GM23248 (cell line): ENCODE measurements at regions not wholly inside any gene's neighbourhood (a gene's known extent, or its start where the extent isn't known, plus 50 kb on each side); places are given as distances from the start of the nearest gene placed in this dataset.
"Not testable (repeated sequence)": the region's sequence is repeated elsewhere in the genome, so short reads cannot be mapped to it uniquely, and the experiment has no call there.

Source experiments
- DNase-seq: peaks from one replicate; pipeline ENCODE4 v3.0.0-alpha.2; 2015
- H2AFZ ChIP-seq: fragments of 200-600 bp; sonication (generic); 2 replicates; pipeline ENCODE4 v1.6.1; 2016; ENCODE audit warnings: antibody characterized with exemption
- H3F3A ChIP-seq: fragments of 200-600 bp; sonication (generic); 2 replicates; pipeline ENCODE4 v1.6.1; 2016; ENCODE audit warnings: mild to moderate bottlenecking, antibody characterized with exemption, mixed run types; ENCODE audit not compliant: insufficient read depth
- H3K27ac ChIP-seq: fragments of 200-600 bp; sonication (generic); 2 replicates; pipeline ENCODE4 v1.5.1; 2016; ENCODE audit warnings: mild to moderate bottlenecking
- H3K27me3 ChIP-seq: fragments of 200-600 bp; sonication (generic); replicated peaks from 2 replicates; pipeline ENCODE4 v1.6.1; 2016; ENCODE audit warnings: mild to moderate bottlenecking; ENCODE audit not compliant: insufficient read depth
- H3K36me3 ChIP-seq: fragments of 200-600 bp; sonication (generic); 2 replicates; pipeline ENCODE4 v1.6.1; 2016; ENCODE audit warnings: low read depth, mild to moderate bottlenecking
- H3K4me1 ChIP-seq: fragments of 200-600 bp; sonication (generic); 2 replicates; pipeline ENCODE4 v1.6.1; 2016; ENCODE audit warnings: mild to moderate bottlenecking; ENCODE audit not compliant: insufficient read depth
- H3K4me2 ChIP-seq: fragments of 200-600 bp; sonication (generic); one replicate; pipeline ENCODE4 v1.6.1; 2016; ENCODE audit warnings: mild to moderate bottlenecking; ENCODE audit not compliant: unreplicated experiment
- H3K4me3 ChIP-seq: fragments of 200-600 bp; sonication (generic); 2 replicates; pipeline ENCODE4 v1.5.1; 2016; ENCODE audit warnings: mild to moderate bottlenecking
- H3K79me2 ChIP-seq: fragments of 200-600 bp; sonication (generic); 2 replicates; pipeline ENCODE4 v1.6.1; 2016; ENCODE audit warnings: mild to moderate bottlenecking; ENCODE audit not compliant: insufficient read depth
- H3K9ac ChIP-seq: fragments of 200-600 bp; sonication (generic); 2 replicates; pipeline ENCODE4 v1.6.1; 2016; ENCODE audit warnings: mild to moderate bottlenecking
- H3K9me2 ChIP-seq: fragments of 200-600 bp; sonication (generic); 2 replicates; pipeline ENCODE4 v1.6.1; 2016; ENCODE audit warnings: mixed run types, mild to moderate bottlenecking, moderate library complexity; ENCODE audit not compliant: insufficient read depth
- H3K9me3 ChIP-seq: fragments of 200-600 bp; sonication (generic); one replicate; pipeline ENCODE4 v1.6.1; 2017; ENCODE audit warnings: low read depth
- H4K20me1 ChIP-seq: fragments of 200-600 bp; sonication (generic); 2 replicates; pipeline ENCODE4 v1.6.0; 2016; ENCODE audit not compliant: insufficient read depth
- EZH2 ChIP-seq: fragments of 200-600 bp; sonication (generic); IDR thresholded peaks from 2 replicates; pipeline ENCODE4 v1.6.1; 2018; ENCODE audit warnings: antibody characterized with exemption, mild to moderate bottlenecking; ENCODE audit not compliant: insufficient read depth, poor library complexity, severe bottlenecking
- EZH2phosphoT487 ChIP-seq: fragments of 200-600 bp; sonication (generic); IDR thresholded peaks from 2 replicates; pipeline ENCODE4 v1.6.1; 2018; ENCODE audit warnings: antibody characterized with exemption, moderate library complexity, mild to moderate bottlenecking, low read depth; ENCODE audit not compliant: insufficient read depth
- WGBS, 2 experiments: methylation state at CpG; one replicate each; pipeline ENCODE4 v1.1.6; 2015 to 2017; ENCODE audit warnings: low lambda C conversion rate in 2 of 2, low coverage in 1 of 2; ENCODE audit errors: missing lambda C conversion rate in 2 of 2; 5-methylcytosine and 5-hydroxymethylcytosine counted together
- in situ Hi-C: fragments of 300-500 bp; cut with MboI; formaldehyde crosslinking; loops from 2 replicates; pipeline ENCODE4 v1.15.0; 2020

- in situ Hi-C loops = no loop called here
- Histone ChIP-seq H3K27ac (no peak overlapping the region), H3K4me2 (no peak overlapping the region), H4K20me1 (no peaks in the 10 kb centered on the region), H3K9ac (no peak overlapping the region), H2AFZ (no peak overlapping the region), H3K36me3 (no peaks in the 10 kb centered on the region), H3K4me3 (no peak overlapping the region), H3K9me3 (no peaks in the 10 kb centered on the region), H3F3A (peaks cover 12% of the 10 kb centered on the region), H3K9me2 (no peaks in the 10 kb centered on the region), H3K4me1 (no peaks in the 10 kb centered on the region), H3K27me3 (no peaks in the 10 kb centered on the region; the same call in 1 of the 2 replicates), H3K79me2 (no peaks in the 10 kb centered on the region)
- WGBS, 2 experiments = 80 to 90% methylated on average over 1 of the region's 1 CpG
- no peak for TF ChIP-seq EZH2phosphoT487
- TF ChIP-seq EZH2 = no peak
- no peak for DNase-seq
Measured at GRCh38 chr5:68688547-68688946, 405.3 kb upstream of the SLC30A5 start.

DNA sequence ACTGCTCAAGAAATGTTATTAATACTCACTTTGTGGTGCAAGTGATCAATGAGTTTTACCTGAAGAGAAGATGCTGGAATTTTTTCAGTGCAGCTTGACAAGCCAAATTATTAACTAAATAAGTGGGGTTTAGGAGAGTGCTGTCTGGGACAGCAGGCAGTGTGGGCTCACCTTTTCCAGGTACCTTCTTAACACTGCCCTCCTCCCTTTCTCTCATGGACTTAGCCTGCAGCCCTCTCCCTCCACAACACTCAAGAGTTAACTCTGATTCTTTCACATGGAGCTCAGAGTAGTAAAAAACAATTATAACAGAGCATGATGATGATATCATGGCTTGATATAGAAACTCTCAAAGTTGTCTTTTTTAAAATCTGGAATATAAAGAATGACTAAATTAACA lies 404.8 kb upstream of the SLC30A5 start:
- Histone ChIP-seq H3K9ac (no peak overlapping the region), H3K36me3 (no peaks in the 10 kb centered on the region), H2AFZ (no peak overlapping the region), H3K4me1 (no peaks in the 10 kb centered on the region), H3K4me3 (no peak overlapping the region), H3K79me2 (no peaks in the 10 kb centered on the region), H3K4me2 (no peak overlapping the region), H3F3A (peaks cover 9% of the 10 kb centered on the region; the same call in 1 of the 2 replicates), H3K9me3 (no peaks in the 10 kb centered on the region), H3K27me3 (no peaks in the 10 kb centered on the region; the same call in 1 of the 2 replicates), H4K20me1 (no peaks in the 10 kb centered on the region), H3K27ac (no peak overlapping the region), H3K9me2 (no peaks in the 10 kb centered on the region)
- TF ChIP-seq EZH2 (no peak), EZH2phosphoT487 (no peak)
- no peak for DNase-seq
- in situ Hi-C loops = no loop called here

GRCh38 chr5:68691874-68692273 lies 401.9 kb upstream of the SLC30A5 start:
- H3K27me3 ChIP-seq, H2AFZ ChIP-seq, H3K79me2 ChIP-seq, H3K9me3 ChIP-seq, H3K4me3 ChIP-seq, DNase-seq, H3K4me2 ChIP-seq, H4K20me1 ChIP-seq, H3K9ac ChIP-seq, H3F3A ChIP-seq, H3K36me3 ChIP-seq, H3K4me1 ChIP-seq, in situ Hi-C loops, H3K27ac ChIP-seq, H3K9me2 ChIP-seq: not testable (repeated sequence)
- WGBS, 2 experiments = 62 to 66% methylated on average over 9 of the region's 9 CpGs

GRCh38 chr5:68698025-68698940 lies 395.5 kb upstream of the SLC30A5 start:
- WGBS, 2 experiments = 63 to 65% methylated on average over 4 of the region's 4 CpGs
- TF ChIP-seq EZH2 = no peak
- no peak for TF ChIP-seq EZH2phosphoT487
- Histone ChIP-seq H4K20me1 (no peaks in the 10 kb centered on the region), H3K27ac (no peak overlapping the region), H3K79me2 (no peaks in the 10 kb centered on the region), H3K9me3 (no peaks in the 10 kb centered on the region), H3K4me1 (no peaks in the 10 kb centered on the region), H3F3A (no peaks in the 10 kb centered on the region), H2AFZ (no peak overlapping the region), H3K9ac (no peak overlapping the region), H3K9me2 (no peaks in the 10 kb centered on the region), H3K27me3 (no peaks in the 10 kb centered on the region), H3K4me2 (no peak overlapping the region), H3K36me3 (no peaks in the 10 kb centered on the region), H3K4me3 (no peak overlapping the region)
- DNase-seq = no peak
- in situ Hi-C loops = no loop called here
